Thyroid gland (tissue), 4 donors: ENCODE measurements at regions not wholly inside any gene's neighbourhood (a gene's known extent, or its start where the extent isn't known, plus 50 kb on each side); places are given as distances from the start of the nearest gene placed in this dataset.

Source experiments
- POLR2A ChIP-seq, 2 donors: fragments of 450-650 bp; IDR thresholded peaks; one replicate each; pipeline ENCODE4 v1.6.1; 2017; ENCODE audit warnings: antibody characterized with exemption in 2 of 2, mild to moderate bottlenecking in 2 of 2, moderate library complexity in 1 of 2
- TF ChIP-seq, protein P1 (sequence below), 6 experiments: fragments of 200-600 bp in 3 of 6; fragments of 450-650 bp in 3 of 6; sonication (generic) in 3 of 6; IDR thresholded peaks; one replicate each; pipeline ENCODE4 v1.5.1; 2016 to 2019; ENCODE audit warnings: antibody characterized with exemption in 6 of 6, mild to moderate bottlenecking in 2 of 6, inconsistent platforms in 1 of 6, moderate library complexity in 1 of 6

DNA sequence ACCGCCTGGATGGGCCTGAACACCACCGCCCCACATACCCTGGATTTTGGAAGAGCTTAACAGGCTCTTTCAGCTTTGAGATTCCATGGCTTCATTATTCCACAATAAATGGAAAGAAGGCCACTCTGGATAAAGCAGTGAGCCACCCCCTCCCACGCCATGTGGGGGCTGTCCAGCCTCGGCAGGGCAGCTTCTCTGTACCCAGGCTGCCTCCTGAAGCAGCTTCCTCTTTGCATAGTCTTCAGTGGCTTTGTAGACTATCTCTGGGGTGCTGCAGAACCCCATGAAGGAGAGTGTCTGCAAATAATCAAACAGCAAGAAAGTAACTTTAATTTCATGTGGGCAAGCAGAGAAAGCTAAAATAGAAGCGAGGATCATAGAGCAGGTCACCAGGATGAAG is 96.6 kb upstream of the NXT1 start:
- TF ChIP-seq, protein P1, sequence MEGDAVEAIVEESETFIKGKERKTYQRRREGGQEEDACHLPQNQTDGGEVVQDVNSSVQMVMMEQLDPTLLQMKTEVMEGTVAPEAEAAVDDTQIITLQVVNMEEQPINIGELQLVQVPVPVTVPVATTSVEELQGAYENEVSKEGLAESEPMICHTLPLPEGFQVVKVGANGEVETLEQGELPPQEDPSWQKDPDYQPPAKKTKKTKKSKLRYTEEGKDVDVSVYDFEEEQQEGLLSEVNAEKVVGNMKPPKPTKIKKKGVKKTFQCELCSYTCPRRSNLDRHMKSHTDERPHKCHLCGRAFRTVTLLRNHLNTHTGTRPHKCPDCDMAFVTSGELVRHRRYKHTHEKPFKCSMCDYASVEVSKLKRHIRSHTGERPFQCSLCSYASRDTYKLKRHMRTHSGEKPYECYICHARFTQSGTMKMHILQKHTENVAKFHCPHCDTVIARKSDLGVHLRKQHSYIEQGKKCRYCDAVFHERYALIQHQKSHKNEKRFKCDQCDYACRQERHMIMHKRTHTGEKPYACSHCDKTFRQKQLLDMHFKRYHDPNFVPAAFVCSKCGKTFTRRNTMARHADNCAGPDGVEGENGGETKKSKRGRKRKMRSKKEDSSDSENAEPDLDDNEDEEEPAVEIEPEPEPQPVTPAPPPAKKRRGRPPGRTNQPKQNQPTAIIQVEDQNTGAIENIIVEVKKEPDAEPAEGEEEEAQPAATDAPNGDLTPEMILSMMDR (IDR thresholded peaks at IDR 0.05): no peak
- no peak for TF ChIP-seq POLR2A (IDR thresholded peaks at IDR 0.05)
